Liver (tissue), 8 donors: ENCODE measurements at regions not wholly inside any gene's neighbourhood (a gene's known extent, or its start where the extent isn't known, plus 50 kb on each side); places are given as distances from the start of the nearest gene placed in this dataset.

Experiments used
- DNase-seq: peaks from one replicate; pipeline ENCODE4 v3.0.0-alpha.2; 2017; ENCODE audit warnings: low spot score
- H3K27ac ChIP-seq, 2 donors: one replicate each; pipeline ENCODE4 v1.7.0; 2013; ENCODE audit warnings: inconsistent platforms in 2 of 2, low read length in 2 of 2, control low read depth in 1 of 2, low read depth in 1 of 2, mild to moderate bottlenecking in 1 of 2
- H3K27me3 ChIP-seq, 4 donors: one replicate each; pipeline versions ENCODE4 v1.6.1 to v1.7.0; 2013; ENCODE audit warnings: low read length in 3 of 4, inconsistent platforms in 1 of 4, mild to moderate bottlenecking in 1 of 4, moderate library complexity in 1 of 4; ENCODE audit not compliant: control insufficient read depth in 4 of 4, insufficient read depth in 4 of 4
- H3K36me3 ChIP-seq, 4 donors: one replicate each; pipeline versions ENCODE4 v1.6.1 to v1.7.0; 2013; ENCODE audit warnings: low read length in 3 of 4, mild to moderate bottlenecking in 3 of 4, low read depth in 1 of 4, moderate library complexity in 1 of 4; ENCODE audit not compliant: control insufficient read depth in 4 of 4, insufficient read depth in 3 of 4
- H3K4me1 ChIP-seq, 4 donors: one replicate each; pipeline versions ENCODE4 v1.6.1 to v1.7.0; 2013; ENCODE audit warnings: low read length in 3 of 4, mild to moderate bottlenecking in 3 of 4, moderate library complexity in 1 of 4; ENCODE audit not compliant: control insufficient read depth in 4 of 4, insufficient read depth in 4 of 4
- H3K4me3 ChIP-seq, 3 donors: one replicate each; pipeline versions ENCODE4 v1.6.1 to v1.7.0; 2013; ENCODE audit warnings: low read length in 3 of 3, control low read depth in 1 of 3, low read depth in 1 of 3, mild to moderate bottlenecking in 1 of 3
- H3K9ac ChIP-seq, 2 donors: one replicate each; pipeline ENCODE4 v1.7.0; 2013; ENCODE audit warnings: low read length in 2 of 2, mild to moderate bottlenecking in 2 of 2, moderate library complexity in 2 of 2, control low read depth in 1 of 2, low read depth in 1 of 2
- H3K9me3 ChIP-seq, 4 donors: one replicate each; pipeline versions ENCODE4 v1.6.1 to v1.7.0; 2013; ENCODE audit warnings: low read length in 3 of 4; ENCODE audit not compliant: control insufficient read depth in 4 of 4
- EGR1 ChIP-seq, 2 donors: IDR thresholded peaks; 2 replicates each; pipeline ENCODE4 v1.6.1; 2016 to 2018; ENCODE audit warnings: antibody characterized with exemption in 2 of 2, low read depth in 2 of 2
- FOXA1 ChIP-seq: IDR thresholded peaks from 2 replicates; pipeline ENCODE4 v1.6.1; 2016; ENCODE audit warnings: antibody characterized with exemption
- FOXA2 ChIP-seq: IDR thresholded peaks from 2 replicates; pipeline ENCODE4 v1.6.1; 2016; ENCODE audit warnings: antibody characterized with exemption
- GABPA ChIP-seq, 2 donors: IDR thresholded peaks in 1 of 2; conservative IDR thresholded peaks in 1 of 2; 2 replicates each; pipeline ENCODE4 v1.6.1; 2016; ENCODE audit warnings: antibody characterized with exemption in 2 of 2, mild to moderate bottlenecking in 1 of 2, moderate library complexity in 1 of 2
- HNF4A ChIP-seq, 2 donors: conservative IDR thresholded peaks; 2 replicates each; pipeline ENCODE4 v1.6.1; 2016; ENCODE audit warnings: antibody characterized with exemption in 2 of 2, mild to moderate bottlenecking in 2 of 2
- HNF4G ChIP-seq: IDR thresholded peaks from 2 replicates; pipeline ENCODE4 v1.6.1; 2016; ENCODE audit warnings: antibody characterized with exemption
- JUND ChIP-seq, 2 donors: IDR thresholded peaks; 2 replicates each; pipeline ENCODE4 v1.6.1; 2016; ENCODE audit warnings: antibody characterized with exemption in 2 of 2
- NR2F2 ChIP-seq: IDR thresholded peaks from 2 replicates; pipeline ENCODE4 v1.6.1; 2016; ENCODE audit warnings: antibody characterized with exemption
- RAD21 ChIP-seq, 2 donors: IDR thresholded peaks; 2 replicates each; pipeline ENCODE4 v1.6.1; 2016; ENCODE audit warnings: antibody characterized with exemption in 2 of 2, mild to moderate bottlenecking in 2 of 2
- RXRA ChIP-seq, 2 donors: IDR thresholded peaks; 2 replicates each; pipeline ENCODE4 v1.6.1; 2017 to 2018; ENCODE audit warnings: antibody characterized with exemption in 2 of 2, mild to moderate bottlenecking in 1 of 2
- SP1 ChIP-seq: IDR thresholded peaks from 2 replicates; pipeline ENCODE4 v1.6.1; 2018; ENCODE audit warnings: antibody characterized with exemption, mild to moderate bottlenecking
- TAF1 ChIP-seq: conservative IDR thresholded peaks from 2 replicates; pipeline ENCODE4 v1.6.1; 2016; ENCODE audit warnings: antibody characterized with exemption, mild to moderate bottlenecking
- YY1 ChIP-seq: IDR thresholded peaks from 2 replicates; pipeline ENCODE4 v1.6.1; 2016; ENCODE audit warnings: antibody characterized with exemption, mild to moderate bottlenecking
- WGBS: extraction: QIAGEN DNeasy Blood & Tissue Kit; methylation state at CpG from one replicate; pipeline ENCODE4 v1.1.7; 2013; 5-methylcytosine and 5-hydroxymethylcytosine counted together
- TF ChIP-seq, protein P1 (sequence below): IDR thresholded peaks from 2 replicates; pipeline ENCODE4 v1.6.1; 2016; ENCODE audit warnings: antibody characterized with exemption, mild to moderate bottlenecking
- TF ChIP-seq, protein P2 (sequence below): IDR thresholded peaks from 2 replicates; pipeline ENCODE4 v1.6.1; 2016; ENCODE audit warnings: antibody characterized with exemption
- TF ChIP-seq, protein P3 (sequence below): IDR thresholded peaks from 2 replicates; pipeline ENCODE4 v1.6.1; 2016; ENCODE audit warnings: antibody characterized with exemption
- TF ChIP-seq, protein P4 (sequence below): IDR thresholded peaks from 2 replicates; pipeline ENCODE4 v1.6.1; 2016; ENCODE audit warnings: antibody characterized with exemption
- TF ChIP-seq, protein P5 (sequence below): fragments of 150-350 bp; IDR thresholded peaks from 2 replicates; pipeline ENCODE4 v1.5.1; 2017; ENCODE audit warnings: improper control_type of control experiment, low read depth, low read length; ENCODE audit not compliant: missing input control
- donor health status: healthy.
- donor health status: healthy.
- donor health status: healthy.
- donor health status: healthy.
- donor health status: healthy.

DNA sequence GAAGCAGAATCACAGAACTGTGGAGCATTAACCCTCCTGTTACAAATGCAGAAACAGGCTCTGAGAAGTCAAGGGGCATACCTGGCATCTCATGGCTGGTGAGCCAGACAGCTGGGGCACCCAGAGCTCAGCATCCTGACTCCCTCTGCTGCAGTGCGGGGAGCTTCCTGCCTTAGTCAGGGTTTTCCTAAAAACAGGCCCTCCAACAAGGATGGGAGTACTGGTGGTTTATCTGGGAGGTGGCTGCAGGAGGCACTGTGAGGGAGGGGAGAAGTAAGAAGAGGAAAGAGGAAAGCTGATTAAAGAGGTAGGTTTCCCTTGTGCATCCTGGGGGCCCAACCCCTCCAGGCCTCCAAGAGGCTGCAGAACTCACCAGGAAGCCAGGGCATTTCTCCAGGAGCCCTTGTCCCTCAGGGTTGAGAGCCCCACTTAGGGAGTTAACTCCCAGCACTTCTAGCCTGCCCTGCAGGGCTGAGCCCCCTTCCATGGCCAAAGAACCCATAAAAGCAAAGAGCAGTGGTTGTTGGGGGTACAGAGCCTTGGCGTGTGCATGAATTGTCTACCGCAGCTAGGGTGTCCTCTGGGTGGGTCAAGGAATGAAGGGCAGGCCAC, 261.5 kb upstream of the RPL38 start:
- WGBS, result 98% methylated on average over 3 of the region's 3 CpGs
- no peak overlapping the region for H3K9ac ChIP-seq
- peaks cover 0 to 10% (median 0%) of the 10 kb centered on the region in 4 donors for H3K27me3 ChIP-seq
- TF ChIP-seq, protein P1, sequence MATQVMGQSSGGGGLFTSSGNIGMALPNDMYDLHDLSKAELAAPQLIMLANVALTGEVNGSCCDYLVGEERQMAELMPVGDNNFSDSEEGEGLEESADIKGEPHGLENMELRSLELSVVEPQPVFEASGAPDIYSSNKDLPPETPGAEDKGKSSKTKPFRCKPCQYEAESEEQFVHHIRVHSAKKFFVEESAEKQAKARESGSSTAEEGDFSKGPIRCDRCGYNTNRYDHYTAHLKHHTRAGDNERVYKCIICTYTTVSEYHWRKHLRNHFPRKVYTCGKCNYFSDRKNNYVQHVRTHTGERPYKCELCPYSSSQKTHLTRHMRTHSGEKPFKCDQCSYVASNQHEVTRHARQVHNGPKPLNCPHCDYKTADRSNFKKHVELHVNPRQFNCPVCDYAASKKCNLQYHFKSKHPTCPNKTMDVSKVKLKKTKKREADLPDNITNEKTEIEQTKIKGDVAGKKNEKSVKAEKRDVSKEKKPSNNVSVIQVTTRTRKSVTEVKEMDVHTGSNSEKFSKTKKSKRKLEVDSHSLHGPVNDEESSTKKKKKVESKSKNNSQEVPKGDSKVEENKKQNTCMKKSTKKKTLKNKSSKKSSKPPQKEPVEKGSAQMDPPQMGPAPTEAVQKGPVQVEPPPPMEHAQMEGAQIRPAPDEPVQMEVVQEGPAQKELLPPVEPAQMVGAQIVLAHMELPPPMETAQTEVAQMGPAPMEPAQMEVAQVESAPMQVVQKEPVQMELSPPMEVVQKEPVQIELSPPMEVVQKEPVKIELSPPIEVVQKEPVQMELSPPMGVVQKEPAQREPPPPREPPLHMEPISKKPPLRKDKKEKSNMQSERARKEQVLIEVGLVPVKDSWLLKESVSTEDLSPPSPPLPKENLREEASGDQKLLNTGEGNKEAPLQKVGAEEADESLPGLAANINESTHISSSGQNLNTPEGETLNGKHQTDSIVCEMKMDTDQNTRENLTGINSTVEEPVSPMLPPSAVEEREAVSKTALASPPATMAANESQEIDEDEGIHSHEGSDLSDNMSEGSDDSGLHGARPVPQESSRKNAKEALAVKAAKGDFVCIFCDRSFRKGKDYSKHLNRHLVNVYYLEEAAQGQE, result no peak
- TF ChIP-seq TAF1 (no peak), HNF4A (conservative IDR thresholded peaks at IDR 0.05) (no peak), FOXA2 (no peak), JUND (IDR thresholded peaks at IDR 0.05) (no peak), RAD21 (IDR thresholded peaks at IDR 0.05) (no peak), EGR1 (IDR thresholded peaks at IDR 0.05; ENCODE audit: low read depth in 2 of 2) (no peak), FOXA1 (no peak), RXRA (IDR thresholded peaks at IDR 0.05) (no peak), YY1 (no peak), GABPA (IDR thresholded peaks at IDR 0.05 in 1 of 2, conservative IDR thresholded peaks at IDR 0.05 in 1 of 2) (no peak), NR2F2 (no peak), HNF4G (no peak), SP1 (no peak)
- TF ChIP-seq, protein P2, sequence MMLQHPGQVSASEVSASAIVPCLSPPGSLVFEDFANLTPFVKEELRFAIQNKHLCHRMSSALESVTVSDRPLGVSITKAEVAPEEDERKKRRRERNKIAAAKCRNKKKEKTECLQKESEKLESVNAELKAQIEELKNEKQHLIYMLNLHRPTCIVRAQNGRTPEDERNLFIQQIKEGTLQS, result no peak
- TF ChIP-seq, protein P3, sequence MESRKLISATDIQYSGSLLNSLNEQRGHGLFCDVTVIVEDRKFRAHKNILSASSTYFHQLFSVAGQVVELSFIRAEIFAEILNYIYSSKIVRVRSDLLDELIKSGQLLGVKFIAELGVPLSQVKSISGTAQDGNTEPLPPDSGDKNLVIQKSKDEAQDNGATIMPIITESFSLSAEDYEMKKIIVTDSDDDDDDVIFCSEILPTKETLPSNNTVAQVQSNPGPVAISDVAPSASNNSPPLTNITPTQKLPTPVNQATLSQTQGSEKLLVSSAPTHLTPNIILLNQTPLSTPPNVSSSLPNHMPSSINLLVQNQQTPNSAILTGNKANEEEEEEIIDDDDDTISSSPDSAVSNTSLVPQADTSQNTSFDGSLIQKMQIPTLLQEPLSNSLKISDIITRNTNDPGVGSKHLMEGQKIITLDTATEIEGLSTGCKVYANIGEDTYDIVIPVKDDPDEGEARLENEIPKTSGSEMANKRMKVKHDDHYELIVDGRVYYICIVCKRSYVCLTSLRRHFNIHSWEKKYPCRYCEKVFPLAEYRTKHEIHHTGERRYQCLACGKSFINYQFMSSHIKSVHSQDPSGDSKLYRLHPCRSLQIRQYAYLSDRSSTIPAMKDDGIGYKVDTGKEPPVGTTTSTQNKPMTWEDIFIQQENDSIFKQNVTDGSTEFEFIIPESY, result no peak
- TF ChIP-seq, protein P4, sequence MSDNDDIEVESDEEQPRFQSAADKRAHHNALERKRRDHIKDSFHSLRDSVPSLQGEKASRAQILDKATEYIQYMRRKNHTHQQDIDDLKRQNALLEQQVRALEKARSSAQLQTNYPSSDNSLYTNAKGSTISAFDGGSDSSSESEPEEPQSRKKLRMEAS, result no peak
- TF ChIP-seq, protein P5, sequence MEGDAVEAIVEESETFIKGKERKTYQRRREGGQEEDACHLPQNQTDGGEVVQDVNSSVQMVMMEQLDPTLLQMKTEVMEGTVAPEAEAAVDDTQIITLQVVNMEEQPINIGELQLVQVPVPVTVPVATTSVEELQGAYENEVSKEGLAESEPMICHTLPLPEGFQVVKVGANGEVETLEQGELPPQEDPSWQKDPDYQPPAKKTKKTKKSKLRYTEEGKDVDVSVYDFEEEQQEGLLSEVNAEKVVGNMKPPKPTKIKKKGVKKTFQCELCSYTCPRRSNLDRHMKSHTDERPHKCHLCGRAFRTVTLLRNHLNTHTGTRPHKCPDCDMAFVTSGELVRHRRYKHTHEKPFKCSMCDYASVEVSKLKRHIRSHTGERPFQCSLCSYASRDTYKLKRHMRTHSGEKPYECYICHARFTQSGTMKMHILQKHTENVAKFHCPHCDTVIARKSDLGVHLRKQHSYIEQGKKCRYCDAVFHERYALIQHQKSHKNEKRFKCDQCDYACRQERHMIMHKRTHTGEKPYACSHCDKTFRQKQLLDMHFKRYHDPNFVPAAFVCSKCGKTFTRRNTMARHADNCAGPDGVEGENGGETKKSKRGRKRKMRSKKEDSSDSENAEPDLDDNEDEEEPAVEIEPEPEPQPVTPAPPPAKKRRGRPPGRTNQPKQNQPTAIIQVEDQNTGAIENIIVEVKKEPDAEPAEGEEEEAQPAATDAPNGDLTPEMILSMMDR, result no peak
- H3K4me1 ChIP-seq, result peaks cover 0 to 3% (median 2%) of the 10 kb centered on the region in 4 donors
- H3K4me3 ChIP-seq, result no peak overlapping the region
- no peaks in the 10 kb centered on the region for H3K9me3 ChIP-seq
- H3K27ac ChIP-seq, result no peak overlapping the region
- DNase-seq, result no peak
- H3K36me3 ChIP-seq, result no peaks in the 10 kb centered on the region
